ENCODE measurements at regions not wholly inside any gene's neighbourhood (a gene's known extent, or its start where the extent isn't known, plus 50 kb on each side); places are given as distances from the start of the nearest gene placed in this dataset.
"Not testable (repeated sequence)": the region's sequence is repeated elsewhere in the genome, so short reads cannot be mapped to it uniquely, and the experiment has no call there.

- Histone ChIP-seq H3F3A (ENCODE audit: insufficient read depth) (no peaks in the 10 kb centered on the region), H2AFZ (no peak overlapping the region), H3K4me3 (no peak overlapping the region), H3K9ac (no peak overlapping the region), H4K20me1 (ENCODE audit: insufficient read depth) (no peaks in the 10 kb centered on the region), H3K27me3 (replicated peaks; ENCODE audit: insufficient read depth) (peaks cover 22% of the 10 kb centered on the region), H3K27ac (no peak overlapping the region), H3K79me2 (ENCODE audit: insufficient read depth) (no peaks in the 10 kb centered on the region), H3K36me3 (ENCODE audit: low read depth) (no peaks in the 10 kb centered on the region), H3K4me1 (ENCODE audit: insufficient read depth) (no peaks in the 10 kb centered on the region), H3K4me2 (ENCODE audit: unreplicated experiment) (no peak overlapping the region), H3K9me3 (ENCODE audit: low read depth) (no peaks in the 10 kb centered on the region), H3K9me2 (ENCODE audit: insufficient read depth) (no peaks in the 10 kb centered on the region)
- no peak for TF ChIP-seq EZH2phosphoT487 (IDR thresholded peaks at IDR 0.05; ENCODE audit: insufficient read depth, low read depth)
- TF ChIP-seq EZH2 (IDR thresholded peaks at IDR 0.05; ENCODE audit: insufficient read depth, poor library complexity, severe bottlenecking), result peak; percentile 28
- no peak for DNase-seq
- 4 to 5% methylated on average over 28 of the region's 28 CpGs for WGBS, 2 experiments (ENCODE audit: low coverage in 1 of 2, low lambda C conversion rate in 2 of 2, missing lambda C conversion rate in 2 of 2)
- in situ Hi-C loops (cut with MboI), result no loop called here
Measured at GRCh38 chr22:49671331-49672013, 156.2 kb downstream of the BRD1 start.

GRCh38 chr22:49670456-49671330 lies 157.0 kb downstream of the BRD1 start:
- Histone ChIP-seq H2AFZ (no peak overlapping the region), H3K9me3 (ENCODE audit: low read depth) (no peaks in the 10 kb centered on the region), H3K9ac (no peak overlapping the region), H3K27me3 (replicated peaks; ENCODE audit: insufficient read depth) (peaks cover 22% of the 10 kb centered on the region), H3K4me1 (ENCODE audit: insufficient read depth) (no peaks in the 10 kb centered on the region), H3K36me3 (ENCODE audit: low read depth) (no peaks in the 10 kb centered on the region), H3K4me3 (no peak overlapping the region), H3K4me2 (ENCODE audit: unreplicated experiment) (no peak overlapping the region), H3K9me2 (ENCODE audit: insufficient read depth) (no peaks in the 10 kb centered on the region), H4K20me1 (ENCODE audit: insufficient read depth) (no peaks in the 10 kb centered on the region), H3K27ac (no peak overlapping the region), H3F3A (ENCODE audit: insufficient read depth) (no peaks in the 10 kb centered on the region), H3K79me2 (ENCODE audit: insufficient read depth) (no peaks in the 10 kb centered on the region)
- in situ Hi-C loops (cut with MboI), result no loop called here
- no peak for DNase-seq
- no peak for TF ChIP-seq EZH2phosphoT487 (IDR thresholded peaks at IDR 0.05; ENCODE audit: insufficient read depth, low read depth)
- WGBS, 2 experiments (ENCODE audit: low coverage in 1 of 2, low lambda C conversion rate in 2 of 2, missing lambda C conversion rate in 2 of 2), result 6 to 7% methylated on average over 20 to 65 of the region's 69 CpGs

GRCh38 chr22:49669969-49670455 lies 157.7 kb downstream of the BRD1 start:
- not testable (repeated sequence) for H2AFZ ChIP-seq

GRCh38 chr22:49669427-49669968 lies 158.2 kb downstream of the BRD1 start:
- H3K9me2 ChIP-seq (ENCODE audit: insufficient read depth); H3K79me2 ChIP-seq (ENCODE audit: insufficient read depth); H3K4me3 ChIP-seq; H3K4me1 ChIP-seq (ENCODE audit: insufficient read depth); in situ Hi-C loops (cut with MboI); H3K36me3 ChIP-seq (ENCODE audit: low read depth); H4K20me1 ChIP-seq (ENCODE audit: insufficient read depth); H3F3A ChIP-seq (ENCODE audit: insufficient read depth); DNase-seq; H3K9me3 ChIP-seq (ENCODE audit: low read depth); H3K9ac ChIP-seq; H3K27ac ChIP-seq; H2AFZ ChIP-seq; H3K4me2 ChIP-seq (ENCODE audit: unreplicated experiment): not testable (repeated sequence)
- H3K27me3 ChIP-seq (replicated peaks; ENCODE audit: insufficient read depth), result peaks cover 22% of the 10 kb centered on the region
- WGBS, 2 experiments (ENCODE audit: low coverage in 1 of 2, low lambda C conversion rate in 2 of 2, missing lambda C conversion rate in 2 of 2), result 29 to 50% methylated on average over 1 of the region's 1 CpG

More at GRCh38 chr22:49669969-49670455, 157.7 kb downstream of the BRD1 start:
- H3K9me2 ChIP-seq (ENCODE audit: insufficient read depth); H3K79me2 ChIP-seq (ENCODE audit: insufficient read depth); H3K9me3 ChIP-seq (ENCODE audit: low read depth); H3K9ac ChIP-seq; H3K27ac ChIP-seq; in situ Hi-C loops (cut with MboI); H3K4me1 ChIP-seq (ENCODE audit: insufficient read depth); H3K36me3 ChIP-seq (ENCODE audit: low read depth); DNase-seq; H4K20me1 ChIP-seq (ENCODE audit: insufficient read depth); H3K4me3 ChIP-seq; H3K4me2 ChIP-seq (ENCODE audit: unreplicated experiment); H3F3A ChIP-seq (ENCODE audit: insufficient read depth): not testable (repeated sequence)
- 4 to 7% methylated on average over 18 to 30 of the region's 33 CpGs for WGBS, 2 experiments (ENCODE audit: low coverage in 1 of 2, low lambda C conversion rate in 2 of 2, missing lambda C conversion rate in 2 of 2)
- peaks cover 22% of the 10 kb centered on the region for H3K27me3 ChIP-seq (replicated peaks; ENCODE audit: insufficient read depth)
